ENCODE measurements at regions not wholly inside any gene's neighbourhood (a gene's known extent, or its start where the extent isn't known, plus 50 kb on each side); places are given as distances from the start of the nearest gene placed in this dataset.

- Mint-ChIP-seq H3K4me1 (ENCODE audit: low read depth, unreplicated experiment) (no peaks in the 10 kb centered on the region), H3K4me3 (ENCODE audit: low read depth, unreplicated experiment) (no peak overlapping the region), H3K27ac (ENCODE audit: unreplicated experiment) (no peak overlapping the region), H3K27me3 (ENCODE audit: unreplicated experiment) (peaks cover 91% of the 10 kb centered on the region), H3K9me3 (ENCODE audit: low read depth, unreplicated experiment) (no peaks in the 10 kb centered on the region), H3K36me3 (ENCODE audit: insufficient read depth, unreplicated experiment) (no peaks in the 10 kb centered on the region)
- intact Hi-C loops (cut with micrococcal nuclease; ENCODE audit: unreplicated experiment) = no loop called here
- no peak for DNase-seq
- CTCF ChIA-PET = interaction anchor here (0.6 kb wide), 1 partner anchor 1059 kb away, joined by 3 read pairs; no protein-coding TSS in a partner anchor
- no peak for TF ChIP-seq CTCF (IDR thresholded peaks at IDR 0.05; ENCODE audit: unreplicated experiment)
- no TSS peak for BruUV-seq (replicated peaks)
Measured at GRCh38 chr16:51009813-51010212, 141.3 kb downstream of the SALL1 start.

- Mint-ChIP-seq H3K36me3 (ENCODE audit: insufficient read depth, unreplicated experiment) (no peaks in the 10 kb centered on the region), H3K9me3 (ENCODE audit: low read depth, unreplicated experiment) (no peaks in the 10 kb centered on the region), H3K27ac (ENCODE audit: unreplicated experiment) (no peak overlapping the region), H3K4me3 (ENCODE audit: low read depth, unreplicated experiment) (no peak overlapping the region), H3K4me1 (ENCODE audit: low read depth, unreplicated experiment) (no peaks in the 10 kb centered on the region), H3K27me3 (ENCODE audit: unreplicated experiment) (peaks cover 95% of the 10 kb centered on the region)
- DNase-seq = no peak
- BruUV-seq (replicated peaks) = no TSS peak
- intact Hi-C loops (cut with micrococcal nuclease; ENCODE audit: unreplicated experiment) = no loop called here
- no peak for TF ChIP-seq CTCF (IDR thresholded peaks at IDR 0.05; ENCODE audit: unreplicated experiment)
- CTCF ChIA-PET = interaction anchor here (0.5 to 0.6 kb wide), 2 partner anchors 58 to 1059 kb away, joined by 3 read pairs; no protein-coding TSS in a partner anchor
Measured at GRCh38 chr16:51009359-51009758, 141.7 kb downstream of the SALL1 start.

GRCh38 chr16:51008607-51009006 lies 142.5 kb downstream of the SALL1 start:
- Mint-ChIP-seq H3K27me3 (ENCODE audit: unreplicated experiment) (peaks cover 97% of the 10 kb centered on the region), H3K4me1 (ENCODE audit: low read depth, unreplicated experiment) (no peaks in the 10 kb centered on the region), H3K36me3 (ENCODE audit: insufficient read depth, unreplicated experiment) (no peaks in the 10 kb centered on the region), H3K4me3 (ENCODE audit: low read depth, unreplicated experiment) (no peak overlapping the region), H3K9me3 (ENCODE audit: low read depth, unreplicated experiment) (no peaks in the 10 kb centered on the region), H3K27ac (ENCODE audit: unreplicated experiment) (no peak overlapping the region)
- intact Hi-C loops (cut with micrococcal nuclease; ENCODE audit: unreplicated experiment) = no loop called here
- TF ChIP-seq CTCF (IDR thresholded peaks at IDR 0.05; ENCODE audit: unreplicated experiment) = no peak
- BruUV-seq (replicated peaks) = no TSS peak
- no peak for DNase-seq
- CTCF ChIA-PET = interaction anchor here (0.5 kb wide), 1 partner anchor 59 kb away, joined by 3 read pairs; no protein-coding TSS in a partner anchor

GRCh38 chr16:51008037-51008436 lies 143.0 kb downstream of the SALL1 start:
- Mint-ChIP-seq H3K27me3 (ENCODE audit: unreplicated experiment) (peaks cover 91% of the 10 kb centered on the region), H3K4me1 (ENCODE audit: low read depth, unreplicated experiment) (no peaks in the 10 kb centered on the region), H3K9me3 (ENCODE audit: low read depth, unreplicated experiment) (no peaks in the 10 kb centered on the region), H3K27ac (ENCODE audit: unreplicated experiment) (no peak overlapping the region), H3K4me3 (ENCODE audit: low read depth, unreplicated experiment) (no peak overlapping the region), H3K36me3 (ENCODE audit: insufficient read depth, unreplicated experiment) (no peaks in the 10 kb centered on the region)
- CTCF ChIA-PET = no interaction called here
- intact Hi-C loops (cut with micrococcal nuclease; ENCODE audit: unreplicated experiment) = no loop called here
- no peak for TF ChIP-seq CTCF (IDR thresholded peaks at IDR 0.05; ENCODE audit: unreplicated experiment)
- no TSS peak for BruUV-seq (replicated peaks)
- no peak for DNase-seq
